K562 (cell line): ENCODE measurements at regions not wholly inside any gene's neighbourhood (a gene's known extent, or its start where the extent isn't known, plus 50 kb on each side); places are given as distances from the start of the nearest gene placed in this dataset.
A peak's percentile ranks its signal among the peaks of the same experiment; 100 is the strongest.

Experiments used
- ATAC-seq: fragments of 200-7000 bp; cut with Tn5 transposase; 3 replicates; pipeline ENCODE4 v1.9.1; 2020; ENCODE audit warnings: moderate library complexity
- BruUV-seq: library from RNA; stranded (reverse); fragments of 400-500 nt; replicated peaks from 2 replicates; lab custom pipeline; 2021; lab: Mats Ljungman, UMichigan
- CTCF ChIA-PET: fragments of 300-600 bp; formaldehyde crosslinking; extraction: SDS; loops from one replicate; lab custom pipeline; 2021; ENCODE audit warnings: low intra/inter-chr PET ratio; lab: Yijun Ruan, JAX
- POLR2A ChIA-PET: fragments of 300-600, 350-650 bp; sonication (Branson Sonifier 250); formaldehyde crosslinking; extraction: SDS; loops from one replicate; lab custom pipeline; 2021; ENCODE audit warnings: antibody characterized with exemption, inconsistent platforms; lab: Yijun Ruan, JAX
- DNase-seq, 4 experiments: peaks; one replicate each; pipeline versions ENCODE4 v3.0.0 to v3.0.0-alpha.2; 2011 to 2018; ENCODE audit warnings: low spot score in 3 of 4, mixed read lengths in 3 of 4; ENCODE audit errors: extremely low read depth in 1 of 4
- FAIRE-seq: peaks from 2 replicates; lab custom pipeline; 2011; peaks lifted over from hg19 to GRCh38; lab: Jason Lieb, UNC
- H2AFZ ChIP-seq: 2 replicates; pipeline ENCODE4 v1.6.0; 2011; ENCODE audit warnings: low read depth, low read length, control low read depth, inconsistent platforms
- H3K27ac ChIP-seq: fragments of 200-600 bp; 3 replicates; pipeline ENCODE4 v1.8.0; 2011; ENCODE audit warnings: low read depth, mild to moderate bottlenecking, control low read depth, inconsistent platforms, low read length, moderate library complexity, mixed read lengths; ENCODE audit errors: extremely low read depth
- H3K27me3 ChIP-seq, 2 experiments: fragments of 300-600 bp in 1 of 2; 2 replicates in 1 of 2; 3 replicates in 1 of 2; pipeline versions ENCODE4 v1.6.0 to v1.8.0; 2011; ENCODE audit warnings: inconsistent platforms in 2 of 2, low read length in 2 of 2, mild to moderate bottlenecking in 1 of 2, mixed read lengths in 1 of 2, moderate library complexity in 1 of 2; ENCODE audit not compliant: control insufficient read depth in 2 of 2, insufficient read depth in 2 of 2
- H3K36me3 ChIP-seq: fragments of 300-600 bp; 3 replicates; pipeline ENCODE4 v1.8.0; 2011; ENCODE audit warnings: mild to moderate bottlenecking, low read length, inconsistent platforms; ENCODE audit not compliant: control insufficient read depth, insufficient read depth
- H3K4me1 ChIP-seq, 2 experiments: fragments of 200-600 bp in 1 of 2; replicated peaks in 1 of 2; 2 replicates in 1 of 2; 3 replicates in 1 of 2; pipeline versions ENCODE4 v1.5.1 to v1.8.0; 2011; ENCODE audit warnings: inconsistent platforms in 2 of 2, low read length in 2 of 2, mild to moderate bottlenecking in 1 of 2, mixed read lengths in 1 of 2, moderate library complexity in 1 of 2; ENCODE audit not compliant: control insufficient read depth in 2 of 2, insufficient read depth in 2 of 2
- H3K4me2 ChIP-seq: 2 replicates; pipeline ENCODE4 v1.6.1; 2011; ENCODE audit warnings: low read length, control low read depth, inconsistent platforms, mixed read lengths; ENCODE audit not compliant: insufficient read depth
- H3K4me3 ChIP-seq: fragments of 200-600 bp; sonication (generic), shearing (Covaris generic); 2 replicates; pipeline ENCODE4 v1.5.1; 2016; ENCODE audit warnings: control low read depth, inconsistent platforms
- H3K79me2 ChIP-seq: fragments of 200-600 bp; 3 replicates; pipeline ENCODE4 v1.8.0; 2011; ENCODE audit warnings: low read length, inconsistent platforms; ENCODE audit not compliant: control insufficient read depth, insufficient read depth
- H3K9ac ChIP-seq, 2 experiments: 2 replicates each; pipeline versions ENCODE4 v1.6.0 to v1.6.1; 2011; ENCODE audit warnings: low read depth in 2 of 2, low read length in 2 of 2, control low read depth in 1 of 2, inconsistent platforms in 1 of 2, mild to moderate bottlenecking in 1 of 2, mixed read lengths in 1 of 2; ENCODE audit not compliant: insufficient read depth in 1 of 2
- H3K9me1 ChIP-seq: one replicate; pipeline ENCODE4 v1.6.0; 2011; ENCODE audit warnings: inconsistent platforms, mild to moderate bottlenecking, low read length, moderate library complexity; ENCODE audit not compliant: control insufficient read depth, insufficient read depth
- H3K9me3 ChIP-seq: replicated peaks from 2 replicates; pipeline ENCODE4 v1.5.1; 2011; ENCODE audit warnings: low read depth, low read length, inconsistent platforms; ENCODE audit not compliant: control insufficient read depth, insufficient read depth
- H4K20me1 ChIP-seq: replicated peaks from 2 replicates; pipeline ENCODE4 v1.6.1; 2011; ENCODE audit warnings: low read length, inconsistent platforms, mixed read lengths; ENCODE audit not compliant: control insufficient read depth, insufficient read depth
- C11orf30 ChIP-seq: fragments of 450-650 bp; IDR thresholded peaks from 2 replicates; pipeline ENCODE4 v1.6.1; 2016; ENCODE audit warnings: low read depth, mild to moderate bottlenecking
- KHSRP ChIP-seq: fragments of 450-650 bp; IDR thresholded peaks from 2 replicates; pipeline ENCODE4 v1.6.1; 2017
- KLF10 ChIP-seq: fragments of 250-450 bp; sonication (Bioruptor Pico); IDR thresholded peaks from 2 replicates; pipeline ENCODE4 v1.6.1; 2021; ENCODE audit warnings: matching md5 sums
- LCOR ChIP-seq: sonication (generic); formaldehyde crosslinking; IDR thresholded peaks from 2 replicates; pipeline ENCODE4 v1.8.0; 2022; ENCODE audit warnings: mild to moderate bottlenecking, missing genetic modification reagents
- POLR2B ChIP-seq: fragments of 450-650 bp; IDR thresholded peaks from 2 replicates; pipeline ENCODE4 v1.6.1; 2018; ENCODE audit warnings: low read depth; ENCODE audit not compliant: partially characterized antibody
- SPI1 ChIP-seq: IDR thresholded peaks from 2 replicates; pipeline ENCODE4 v1.6.1; 2011; ENCODE audit warnings: low read depth, low read length, control low read depth, borderline replicate concordance
- ZNF217 ChIP-seq: sonication (generic); formaldehyde crosslinking; IDR thresholded peaks from 2 replicates; pipeline ENCODE4 v1.8.0; 2022; ENCODE audit warnings: mild to moderate bottlenecking, missing genetic modification reagents
- ZNF785 ChIP-seq: fragments of 250-450 bp; sonication (Bioruptor Pico); IDR thresholded peaks from 2 replicates; pipeline ENCODE4 v1.4.0; 2020; ENCODE audit warnings: mild to moderate bottlenecking
- ZNF830 ChIP-seq: fragments of 250-450 bp; sonication (Bioruptor Pico); IDR thresholded peaks from 2 replicates; pipeline ENCODE4 v1.5.0; 2021; ENCODE audit warnings: mild to moderate bottlenecking
- WGBS: fragments of 100-300 bp; shearing (Covaris generic); methylation state at CpG from one replicate; pipeline ENCODE4 v1.1.6; 2016; ENCODE audit warnings: low coverage, mixed read lengths; ENCODE audit not compliant: insufficient coverage; ENCODE audit errors: missing lambda C conversion rate; 5-methylcytosine and 5-hydroxymethylcytosine counted together
- in situ Hi-C: fragments of 300-500 bp; cut with MboI; formaldehyde crosslinking; loops from 4 replicates; pipeline ENCODE4 v1.15.0; 2018; ENCODE audit warnings: inconsistent platforms, mixed read lengths
- intact Hi-C: fragments of 100-400 bp; cut with micrococcal nuclease; formaldehyde crosslinking; loops from 2 replicates; pipeline ENCODE4 v1.14.2; 2022

GRCh38 chr15:38017721-38018120, 83.3 kb downstream of the TMCO5A start:
- Histone ChIP-seq H3K4me1 (no peaks in the 10 kb centered on the region), H3K4me2 (no peak overlapping the region), H4K20me1 (no peaks in the 10 kb centered on the region), H3K9me3 (no peaks in the 10 kb centered on the region), H3K79me2 (no peaks in the 10 kb centered on the region), H3K27me3 (no peaks in the 10 kb centered on the region), H2AFZ (no peak overlapping the region), H3K9me1 (no peaks in the 10 kb centered on the region), H3K9ac (no peak overlapping the region), H3K36me3 (no peaks in the 10 kb centered on the region), H3K4me3 (no peak overlapping the region), H3K27ac (no peak overlapping the region)
- ATAC-seq (no peak), FAIRE-seq (peak; percentile 15), DNase-seq (peak in 1 of 4 experiments; percentile 20)
- in situ Hi-C loops (no loop called here), intact Hi-C loops (no loop called here)
- ChIA-PET POLR2A (no interaction called here), CTCF (no interaction called here)
- BruUV-seq, result no TSS peak
- TF ChIP-seq KHSRP (no peak), ZNF830 (CRISPR knock-in tag) (no peak), ZNF785 (no peak), SPI1 (0 out of 2 replicates have a peak, but pooled peaks have one; percentile 18), KLF10 (CRISPR knock-in tag) (no peak), ZNF217 (no peak)
- 0% methylated on average over 6 of the region's 6 CpGs for WGBS

GRCh38 chr15:38019066-38019465, 84.6 kb downstream of the TMCO5A start:
- H3K4me2 ChIP-seq, result no peak overlapping the region
- no peaks in the 10 kb centered on the region for H3K9me3 ChIP-seq
- H3K36me3 ChIP-seq, result no peaks in the 10 kb centered on the region
- in situ Hi-C loops, result no loop called here
- no TSS peak for BruUV-seq
- H3K27me3 ChIP-seq, result no peaks in the 10 kb centered on the region
- CTCF ChIA-PET, result no interaction called here
- TF ChIP-seq LCOR (no peak), POLR2B (no peak), C11orf30 (no peak)
- H4K20me1 ChIP-seq, result no peaks in the 10 kb centered on the region
- no peak overlapping the region for H3K4me3 ChIP-seq
- DNase-seq (no peak), FAIRE-seq (no peak), ATAC-seq (no peak)
- H2AFZ ChIP-seq, result no peak overlapping the region
- no peaks in the 10 kb centered on the region for H3K79me2 ChIP-seq
- H3K4me1 ChIP-seq, result no peaks in the 10 kb centered on the region
- intact Hi-C loops, result no loop called here
- H3K9me1 ChIP-seq, result no peaks in the 10 kb centered on the region
- no peak overlapping the region for H3K9ac ChIP-seq
- POLR2A ChIA-PET, result no interaction called here
- H3K27ac ChIP-seq, result no peak overlapping the region
